MCF 10A (cell line): ENCODE measurements at regions not wholly inside any gene's neighbourhood (a gene's known extent, or its start where the extent isn't known, plus 50 kb on each side); places are given as distances from the start of the nearest gene placed in this dataset.

Experiments
- BruUV-seq: library from RNA; stranded (reverse); fragments of 400-500 nt; replicated peaks from 2 replicates; lab custom pipeline; 2021; lab: Mats Ljungman, UMichigan
- CTCF ChIA-PET: fragments of 300-600 bp; sonication (Branson Sonifier 250); formaldehyde crosslinking; extraction: SDS; loops from one replicate; lab custom pipeline; 2021; ENCODE audit warnings: antibody characterized with exemption, inconsistent platforms; lab: Yijun Ruan, JAX
- POLR2A ChIA-PET: fragments of 300-600, 350-650 bp; sonication (Branson Sonifier 250); formaldehyde crosslinking; extraction: SDS; loops from one replicate; lab custom pipeline; 2020; ENCODE audit warnings: antibody characterized with exemption, inconsistent platforms; lab: Yijun Ruan, JAX
- DNase-seq: peaks from one replicate; pipeline ENCODE4 v3.0.0-alpha.2; 2018; ENCODE audit not compliant: unreplicated experiment
- H3K27ac Mint-ChIP-seq: one replicate; pipeline ENCODE4 v1.8.0; 2022; ENCODE audit warnings: mild to moderate bottlenecking, low read depth, mixed read lengths; ENCODE audit not compliant: unreplicated experiment
- H3K27me3 Mint-ChIP-seq: one replicate; pipeline ENCODE4 v1.8.0; 2022; ENCODE audit warnings: mixed read lengths; ENCODE audit not compliant: insufficient read depth, unreplicated experiment
- H3K36me3 Mint-ChIP-seq: one replicate; pipeline ENCODE4 v1.8.0; 2022; ENCODE audit warnings: mild to moderate bottlenecking, moderate library complexity, mixed read lengths; ENCODE audit not compliant: insufficient read depth, unreplicated experiment
- H3K4me1 Mint-ChIP-seq: one replicate; pipeline ENCODE4 v1.8.0; 2022; ENCODE audit warnings: mixed read lengths; ENCODE audit not compliant: insufficient read depth, unreplicated experiment
- H3K4me3 Mint-ChIP-seq: one replicate; pipeline ENCODE4 v1.8.0; 2022; ENCODE audit warnings: mild to moderate bottlenecking, moderate library complexity, mixed read lengths; ENCODE audit not compliant: unreplicated experiment
- H3K9me3 Mint-ChIP-seq: one replicate; pipeline ENCODE4 v1.8.0; 2022; ENCODE audit warnings: mixed read lengths; ENCODE audit not compliant: unreplicated experiment
- CTCF ChIP-seq: fragments of 200-600 bp; IDR thresholded peaks from one replicate; pipeline ENCODE4 v1.8.0; 2022; ENCODE audit warnings: antibody characterized with exemption, mild to moderate bottlenecking; ENCODE audit not compliant: unreplicated experiment
- intact Hi-C: fragments of 100-400 bp; cut with micrococcal nuclease; formaldehyde crosslinking; loops from 2 replicates; pipeline ENCODE4 v1.14.1; 2022

DNA sequence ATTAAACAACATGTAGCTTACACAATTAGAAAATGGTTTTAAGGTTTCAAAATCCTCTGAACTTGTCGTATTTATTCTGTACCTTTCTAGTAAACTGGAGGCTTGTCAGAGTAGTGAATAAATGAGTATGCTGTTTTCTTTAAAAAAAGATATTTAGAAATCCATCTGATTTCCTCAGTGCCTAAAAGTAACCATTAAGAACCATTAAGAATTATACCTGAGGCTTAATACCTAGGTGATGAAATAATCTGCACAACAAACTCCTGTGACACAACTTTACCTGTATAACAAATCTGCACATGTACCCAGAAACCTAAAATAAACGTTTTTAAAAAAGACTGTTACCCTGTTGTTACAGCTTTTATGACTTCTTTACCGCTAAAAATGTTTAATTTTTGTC lies 143.0 kb upstream of the SOX2 start:
- no peak for TF ChIP-seq CTCF
- DNase-seq: no peak
- ChIA-PET POLR2A (interaction anchor here (0.6 kb wide), 3 partner anchors 92 to 730 kb away, joined by 3 to 4 read pairs (median 3); no protein-coding TSS in a partner anchor), CTCF (interaction anchor here (0.6 to 0.7 kb wide), 2 partner anchors 133 to 1298 kb away, joined by 3 read pairs; no protein-coding TSS in a partner anchor)
- H3K36me3 Mint-ChIP-seq: no peaks in the 10 kb centered on the region
- H3K4me3 Mint-ChIP-seq: no peak overlapping the region
- H3K27ac Mint-ChIP-seq: no peak overlapping the region
- no TSS peak for BruUV-seq
- no peaks in the 10 kb centered on the region for H3K9me3 Mint-ChIP-seq
- intact Hi-C loops: loop anchor here (10.0 kb wide), 3 partner anchors 354 to 1116 kb away; no protein-coding TSS in a partner anchor
- peaks cover 15% of the 10 kb centered on the region for H3K4me1 Mint-ChIP-seq
- no peaks in the 10 kb centered on the region for H3K27me3 Mint-ChIP-seq

- Mint-ChIP-seq H3K36me3 (no peaks in the 10 kb centered on the region), H3K9me3 (no peaks in the 10 kb centered on the region), H3K27me3 (no peaks in the 10 kb centered on the region), H3K27ac (peak overlapping the region; percentile 12), H3K4me3 (no peak overlapping the region), H3K4me1 (peaks cover 15% of the 10 kb centered on the region)
- BruUV-seq: no TSS peak
- intact Hi-C loops: loop anchor here (10.0 kb wide), 3 partner anchors 353 to 1117 kb away; no protein-coding TSS in a partner anchor
- ChIA-PET CTCF (interaction anchor here (0.6 to 0.7 kb wide), 2 partner anchors 304 to 1299 kb away, joined by 3 read pairs; no protein-coding TSS in a partner anchor), POLR2A (interaction anchor here (0.6 kb wide), 3 partner anchors 92 to 729 kb away, joined by 3 to 4 read pairs (median 3); no protein-coding TSS in a partner anchor)
- DNase-seq: peak; percentile 30
- TF ChIP-seq CTCF: no peak
Measured at GRCh38 chr3:181568248-181568647, 143.5 kb upstream of the SOX2 start.

GRCh38 chr3:181567311-181568075 lies 144.2 kb upstream of the SOX2 start:
- CTCF ChIA-PET: interaction anchor here (0.6 kb wide), 1 partner anchor 304 kb away, joined by 3 read pairs; no protein-coding TSS in a partner anchor
- H3K9me3 Mint-ChIP-seq: no peaks in the 10 kb centered on the region

More at GRCh38 chr3:181567311-181568075, 144.2 kb upstream of the SOX2 start:
- DNase-seq: peak; percentile 49
- intact Hi-C loops: loop anchor here (10.0 kb wide), 3 partner anchors 353 to 1117 kb away; no protein-coding TSS in a partner anchor
- POLR2A ChIA-PET: no interaction called here
- Mint-ChIP-seq H3K27me3 (no peaks in the 10 kb centered on the region), H3K4me3 (no peak overlapping the region), H3K36me3 (no peaks in the 10 kb centered on the region), H3K27ac (peak overlapping the region; percentile 12), H3K4me1 (peaks cover 15% of the 10 kb centered on the region)
- no peak for TF ChIP-seq CTCF
- no TSS peak for BruUV-seq
